ENCODE measurements at regions not wholly inside any gene's neighbourhood (a gene's known extent, or its start where the extent isn't known, plus 50 kb on each side); places are given as distances from the start of the nearest gene placed in this dataset.
"Not testable (repeated sequence)": the region's sequence is repeated elsewhere in the genome, so short reads cannot be mapped to it uniquely, and the experiment has no call there.

DNA sequence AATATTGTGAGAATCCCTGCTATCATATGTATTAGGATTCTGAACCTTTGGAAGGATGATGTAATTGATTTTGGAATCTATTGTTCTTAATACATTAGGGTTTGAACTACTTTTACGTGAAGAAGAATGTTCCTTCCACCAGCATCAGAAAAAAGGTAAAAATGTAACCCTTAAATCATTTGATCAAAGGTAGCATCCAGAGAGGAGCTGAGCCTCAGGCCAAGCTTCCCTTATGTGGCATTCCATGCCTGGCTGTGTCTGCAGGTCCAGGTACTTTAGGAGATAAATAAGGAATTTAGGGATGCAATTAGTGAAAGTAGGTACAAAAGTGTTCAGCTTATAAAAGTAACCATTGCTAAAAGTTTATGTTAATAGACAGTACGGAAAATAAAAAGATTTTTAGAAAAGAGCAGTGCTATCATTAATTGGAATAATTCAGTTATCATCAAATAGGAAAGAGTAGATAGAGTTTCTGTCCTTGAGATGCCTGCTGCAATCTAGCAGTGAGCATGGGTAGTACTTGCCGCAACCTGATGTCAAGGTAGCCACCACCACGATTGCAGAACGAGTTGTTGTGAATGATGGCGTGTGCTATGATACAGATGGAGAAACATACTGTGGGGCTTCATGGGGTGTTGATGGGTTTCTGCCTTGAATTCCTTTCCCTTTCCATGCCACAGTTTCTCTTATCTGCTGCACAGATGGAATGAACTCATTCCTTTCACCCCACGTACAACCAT lies 228.8 kb downstream of the GATA3 start:
- no peak for DNase-seq (ENCODE audit: low read depth)

- DNase-seq (ENCODE audit: low read depth) = no peak
These were observed 229.5 kb downstream of the GATA3 start for GRCh38 chr10:8283986-8284385.

GRCh38 chr10:8285970-8286369 lies 231.5 kb downstream of the GATA3 start:
- DNase-seq (ENCODE audit: low read depth) = not testable (repeated sequence)

GRCh38 chr10:8288600-8288999 lies 234.1 kb downstream of the GATA3 start:
- DNase-seq (ENCODE audit: low read depth) = no peak

- DNase-seq (ENCODE audit: low read depth) = no peak
These were observed 234.9 kb downstream of the GATA3 start for GRCh38 chr10:8289186-8289924.

DNA sequence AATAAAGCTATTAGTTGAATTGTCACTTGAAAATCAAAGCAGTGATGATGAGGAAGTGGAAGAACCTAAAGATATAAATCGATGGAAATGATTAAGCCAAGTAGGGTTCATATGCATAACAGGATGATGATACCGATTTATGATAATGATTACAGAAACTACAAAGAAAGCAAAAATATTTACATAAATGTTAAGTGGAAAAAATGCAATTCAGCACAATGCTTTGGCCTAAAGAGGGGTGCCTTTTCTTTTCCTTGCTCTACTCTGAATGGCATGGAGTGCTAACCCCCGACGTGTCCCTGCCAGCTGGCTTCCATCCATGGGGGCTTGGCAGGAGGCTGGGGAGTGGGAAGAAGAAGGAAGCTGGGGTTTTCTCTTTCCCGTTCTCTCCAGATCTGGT lies 240.3 kb downstream of the GATA3 start:
- DNase-seq (ENCODE audit: low read depth) = no peak

- no peak for DNase-seq (ENCODE audit: low read depth)
These were observed 240.8 kb downstream of the GATA3 start for GRCh38 chr10:8295311-8295710.

DNA sequence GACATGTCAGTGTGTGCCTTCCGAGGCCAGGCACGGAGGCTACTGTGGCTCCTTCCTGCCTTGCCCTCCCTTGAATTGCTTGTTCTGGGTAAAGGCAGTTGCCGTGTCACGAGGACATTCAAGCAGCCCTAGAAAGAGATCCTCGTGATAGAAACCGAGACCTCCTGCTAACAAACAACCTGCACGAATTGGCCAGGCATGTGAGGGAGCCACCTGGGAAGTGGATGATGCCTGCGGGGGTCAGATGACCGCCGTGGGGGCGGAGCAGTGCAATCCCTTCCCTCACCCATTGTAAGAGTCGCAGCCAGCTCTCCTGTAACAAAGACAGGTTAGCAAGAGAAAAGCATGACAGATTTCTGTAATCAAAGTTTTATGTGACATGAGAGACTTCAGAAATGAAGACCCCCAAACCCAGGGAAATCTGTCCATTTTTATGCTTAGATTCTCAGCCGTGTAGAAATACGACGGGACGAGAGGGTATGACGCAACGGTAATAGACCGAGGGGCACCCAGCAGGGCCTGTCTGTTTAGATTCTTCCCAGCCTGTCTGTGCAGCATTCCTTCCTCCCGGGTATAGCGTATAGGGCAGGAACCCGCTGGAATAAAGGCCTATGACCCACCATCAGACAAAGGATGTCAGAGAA lies 241.7 kb downstream of the GATA3 start:
- DNase-seq (ENCODE audit: low read depth) = no peak

- DNase-seq (ENCODE audit: low read depth) = no peak
These were observed 242.2 kb downstream of the GATA3 start for GRCh38 chr10:8296734-8297101.

DNA sequence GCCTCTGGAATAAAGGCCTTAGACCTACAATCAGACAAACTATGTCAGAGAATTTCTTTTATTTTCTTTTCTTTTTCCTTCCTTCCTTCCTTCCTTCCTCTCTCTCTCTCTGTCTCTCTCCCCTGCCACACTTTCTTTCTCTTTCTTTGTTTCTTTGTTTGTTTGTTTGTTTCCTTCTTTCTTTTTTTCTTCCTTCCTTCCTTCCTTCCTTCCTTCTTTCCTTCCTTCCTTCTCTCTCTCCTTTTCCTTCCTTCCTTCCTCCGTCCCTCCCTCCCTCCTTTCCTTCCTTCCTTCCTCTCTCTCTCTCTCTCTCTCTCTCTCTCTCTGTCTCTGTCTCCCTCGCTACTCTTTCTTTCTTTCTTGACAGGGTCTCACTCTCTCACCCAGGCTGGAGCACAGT lies 242.6 kb downstream of the GATA3 start:
- DNase-seq (ENCODE audit: low read depth) = no peak

DNA sequence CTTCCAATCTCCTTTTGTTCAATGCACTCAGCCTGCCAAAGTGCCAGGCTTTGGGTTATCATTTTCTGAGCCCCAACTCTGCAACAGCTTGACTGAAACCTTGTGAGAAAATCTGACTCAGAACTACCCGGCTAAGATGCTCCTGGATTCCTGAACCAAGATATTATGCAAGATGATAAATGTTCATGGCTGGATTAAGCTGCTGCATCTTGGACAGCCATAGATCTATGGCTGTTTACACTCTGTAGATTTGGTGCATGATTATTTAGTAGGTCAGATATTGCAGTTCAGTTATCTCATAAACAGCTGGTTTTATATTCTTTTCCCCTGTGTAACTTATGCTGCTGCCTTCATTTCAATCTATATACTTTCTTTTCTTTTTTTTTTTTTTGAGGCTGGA lies 243.5 kb downstream of the GATA3 start:
- no peak for DNase-seq (ENCODE audit: low read depth)

GRCh38 chr10:8298896-8299570 lies 244.5 kb downstream of the GATA3 start:
- DNase-seq (ENCODE audit: low read depth) = no peak

DNA sequence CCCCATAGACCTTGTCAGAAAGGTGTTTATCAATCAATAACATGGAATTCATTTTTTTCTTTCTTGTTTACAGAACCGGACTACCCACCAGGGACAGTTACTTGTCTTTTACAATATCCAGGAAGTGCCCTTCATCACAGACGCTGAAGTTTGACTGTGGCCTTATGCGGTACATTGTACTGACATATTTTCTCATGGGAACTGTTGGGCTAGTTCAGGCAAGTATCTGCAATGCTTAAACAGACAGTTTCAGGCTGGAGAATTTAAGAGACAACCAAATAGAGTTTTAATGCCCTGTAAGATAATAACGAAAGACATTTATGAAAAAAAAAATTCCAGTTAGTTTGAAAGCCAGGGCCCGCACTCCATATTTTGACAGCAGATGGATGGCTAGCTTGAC lies 246.4 kb downstream of the GATA3 start:
- no peak for DNase-seq (ENCODE audit: low read depth)

- no peak for DNase-seq (ENCODE audit: low read depth)
These were observed 246.8 kb downstream of the GATA3 start for GRCh38 chr10:8301333-8301732.

GRCh38 chr10:8301831-8302230 lies 247.3 kb downstream of the GATA3 start:
- DNase-seq (ENCODE audit: low read depth) = no peak

DNA sequence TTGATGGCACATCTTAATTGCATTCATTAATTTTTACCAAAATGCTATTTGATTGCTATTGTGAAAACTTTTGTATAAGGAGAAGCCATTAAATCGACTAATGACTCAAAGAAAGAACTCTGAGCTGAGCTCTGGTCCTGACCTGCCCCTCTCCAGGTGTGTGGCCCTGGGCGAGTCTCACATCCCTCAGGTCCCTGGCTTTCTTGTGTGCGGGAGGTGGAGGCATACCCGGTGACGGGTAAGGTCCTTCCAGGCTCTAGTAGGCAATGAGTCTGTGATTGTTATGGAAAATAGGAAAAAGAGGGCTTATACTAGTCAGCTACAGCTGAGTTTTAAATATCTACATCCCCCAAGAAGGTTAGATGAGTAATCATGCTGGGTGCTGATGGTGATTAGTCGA lies 248.1 kb downstream of the GATA3 start:
- no peak for DNase-seq (ENCODE audit: low read depth)

DNA sequence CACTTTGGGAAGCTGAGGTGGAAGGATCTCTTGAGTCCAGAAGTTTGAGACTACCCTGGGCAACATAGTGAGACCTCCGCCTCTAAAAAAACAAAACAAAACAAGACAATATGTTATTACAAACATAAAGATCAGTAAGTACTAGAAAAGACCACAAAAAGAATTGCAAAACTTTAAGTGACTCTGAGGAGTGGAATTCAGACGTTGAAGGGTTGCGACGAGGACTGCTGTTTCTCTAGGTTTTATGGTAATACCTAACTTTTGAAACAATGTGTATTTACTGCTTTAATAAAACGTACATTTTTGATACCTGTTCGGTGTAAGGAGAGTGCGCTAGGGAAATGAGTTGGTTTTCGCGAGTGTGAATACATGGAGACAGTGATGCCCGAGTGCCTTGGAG lies 250.4 kb downstream of the GATA3 start:
- DNase-seq (ENCODE audit: low read depth) = no peak

- DNase-seq (ENCODE audit: low read depth) = no peak
These were observed 251.6 kb downstream of the GATA3 start for GRCh38 chr10:8305876-8306652.

DNA sequence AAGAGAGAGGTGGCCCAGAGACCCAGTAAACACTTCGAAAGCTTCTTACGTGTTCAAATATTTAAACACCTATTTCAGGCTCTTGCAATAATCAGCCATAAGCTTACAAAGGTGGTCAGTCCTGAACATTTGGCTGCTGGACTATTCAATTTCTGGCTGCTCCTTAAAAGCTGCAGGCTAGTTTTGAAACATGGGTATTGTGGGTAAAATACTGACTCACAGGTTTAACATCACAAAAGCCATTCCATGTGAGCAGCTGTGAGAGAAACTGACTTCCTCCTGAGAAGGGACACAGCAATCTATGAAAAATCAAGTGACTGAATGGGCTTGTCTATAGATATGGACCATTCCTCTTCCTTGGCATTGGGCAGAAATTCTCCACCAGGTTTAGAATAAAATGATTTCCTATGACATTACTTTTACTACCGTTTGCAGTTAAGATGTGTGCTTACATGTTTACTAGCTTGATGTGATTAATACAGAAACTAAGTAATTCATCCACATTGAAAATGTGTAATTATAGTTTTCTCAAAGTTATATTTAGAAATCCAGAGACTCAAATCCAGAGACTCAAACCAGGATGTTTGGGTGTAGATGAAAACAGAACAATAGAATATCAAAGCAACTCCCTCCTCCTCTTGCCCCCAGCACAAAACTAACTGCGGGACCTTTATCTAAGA lies 252.3 kb downstream of the GATA3 start:
- DNase-seq (ENCODE audit: low read depth) = no peak

- DNase-seq (ENCODE audit: low read depth) = no peak
These were observed 256.4 kb downstream of the GATA3 start for GRCh38 chr10:8310930-8311329.

DNA sequence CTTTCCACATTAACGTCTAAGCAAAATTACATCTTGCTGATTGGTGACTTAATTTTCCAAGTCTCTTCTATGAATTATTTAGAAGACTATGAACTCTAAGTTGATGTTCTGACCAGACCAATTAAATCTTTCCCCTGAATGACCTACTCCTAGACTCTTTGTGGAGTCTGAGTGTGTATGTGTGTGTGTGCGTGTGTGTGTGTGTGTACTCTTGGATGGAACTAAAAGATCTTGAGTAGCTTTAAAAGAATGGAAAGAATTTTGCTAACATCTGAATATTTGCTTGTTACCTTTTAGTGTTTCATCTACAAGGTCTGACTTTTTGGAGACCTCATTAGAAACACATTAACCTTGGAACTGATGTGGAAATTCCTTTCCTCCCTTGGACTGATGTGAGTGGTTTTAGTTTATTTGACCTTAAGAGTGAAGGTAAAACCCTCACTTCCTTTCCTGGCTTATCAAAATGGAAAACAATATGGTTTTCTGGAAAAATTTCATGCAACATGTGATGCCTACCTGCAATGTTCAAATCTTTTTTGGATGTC lies 257.1 kb downstream of the GATA3 start:
- DNase-seq (ENCODE audit: low read depth) = no peak

Measured in ELR (cell line).